ENCODE measurements at regions not wholly inside any gene's neighbourhood (a gene's known extent, or its start where the extent isn't known, plus 50 kb on each side); places are given as distances from the start of the nearest gene placed in this dataset.
"Not testable (repeated sequence)": the region's sequence is repeated elsewhere in the genome, so short reads cannot be mapped to it uniquely, and the experiment has no call there.

DNA sequence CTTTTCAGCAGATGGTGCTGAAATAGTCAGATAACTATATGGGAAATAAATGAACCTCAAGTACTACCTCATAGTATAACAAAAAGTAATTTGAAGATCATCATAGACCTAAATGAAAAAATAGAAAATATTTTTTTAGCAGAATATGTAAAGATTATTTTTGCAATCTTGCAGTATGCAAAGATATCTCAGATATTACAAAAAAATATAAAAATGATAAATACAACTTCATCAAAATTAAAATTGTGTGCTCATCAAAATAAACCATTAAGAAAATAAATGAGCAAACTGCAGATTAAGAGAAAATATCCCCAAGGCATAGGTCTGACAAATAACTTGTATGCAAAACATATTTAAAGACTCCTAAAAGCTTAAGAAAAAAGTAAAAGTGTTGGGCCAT, 83.4 kb upstream of the KCND2 start:
- DNase-seq (ENCODE audit: low spot score) = no peak

DNA sequence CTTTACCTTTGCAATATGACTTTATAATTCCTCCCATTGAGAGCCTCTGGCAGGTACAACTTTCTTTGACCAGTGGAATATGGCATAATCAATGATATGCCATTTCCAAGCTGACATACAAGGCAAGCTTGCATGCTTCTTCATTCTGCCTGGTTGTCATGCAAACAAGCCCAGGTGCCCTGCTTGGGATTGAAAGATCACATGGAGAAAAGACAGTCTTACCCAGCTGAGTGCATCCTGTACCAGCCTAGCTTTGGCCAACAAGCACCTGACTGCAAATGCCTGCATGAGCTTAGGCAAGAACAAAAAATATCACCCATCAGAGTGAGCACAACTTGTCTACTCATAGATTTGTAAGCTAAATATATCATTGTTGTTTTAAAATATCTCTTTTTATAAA, 82.9 kb upstream of the KCND2 start:
- DNase-seq (ENCODE audit: low spot score) = no peak

DNA sequence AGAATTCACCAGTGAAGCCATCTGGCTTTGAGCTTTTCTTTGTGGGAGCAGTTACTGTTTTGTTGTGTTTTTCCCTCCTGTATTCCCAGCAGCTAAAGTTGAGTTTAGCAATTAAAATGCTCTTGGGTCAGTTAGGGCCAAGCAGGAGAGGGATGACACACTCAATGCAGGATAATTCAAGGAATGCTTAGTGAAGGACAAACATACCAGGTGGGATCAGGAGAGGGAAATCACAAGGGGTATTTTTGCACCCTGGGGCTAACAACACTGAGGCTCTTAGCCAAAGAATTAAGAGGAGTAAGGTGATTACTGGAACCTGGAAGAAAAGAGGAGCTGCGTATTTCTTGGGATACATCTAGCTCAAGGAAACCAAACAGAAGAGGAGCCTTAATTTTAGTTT, 82.4 kb upstream of the KCND2 start:
- DNase-seq (ENCODE audit: low spot score) = no peak

DNA sequence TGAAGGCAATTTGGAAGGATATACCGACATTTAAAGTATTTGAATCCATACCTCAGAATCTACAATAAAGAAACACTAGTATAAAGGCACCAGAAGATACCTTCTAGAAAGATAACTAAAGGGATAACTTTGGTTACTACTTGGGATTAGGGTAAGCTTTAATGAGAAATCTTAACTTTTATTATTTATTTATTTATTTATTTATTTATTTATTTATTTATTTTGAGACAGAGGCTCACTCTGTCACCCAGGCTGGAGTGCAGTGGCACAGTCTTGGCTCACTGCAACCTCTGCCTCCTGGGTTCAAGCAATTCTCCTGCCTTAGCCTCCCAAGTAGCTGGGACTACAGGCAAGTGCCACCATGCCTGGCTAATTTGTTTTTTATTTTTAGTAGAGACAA, 81.6 kb upstream of the KCND2 start:
- not testable (repeated sequence) for DNase-seq (ENCODE audit: low spot score)

DNA sequence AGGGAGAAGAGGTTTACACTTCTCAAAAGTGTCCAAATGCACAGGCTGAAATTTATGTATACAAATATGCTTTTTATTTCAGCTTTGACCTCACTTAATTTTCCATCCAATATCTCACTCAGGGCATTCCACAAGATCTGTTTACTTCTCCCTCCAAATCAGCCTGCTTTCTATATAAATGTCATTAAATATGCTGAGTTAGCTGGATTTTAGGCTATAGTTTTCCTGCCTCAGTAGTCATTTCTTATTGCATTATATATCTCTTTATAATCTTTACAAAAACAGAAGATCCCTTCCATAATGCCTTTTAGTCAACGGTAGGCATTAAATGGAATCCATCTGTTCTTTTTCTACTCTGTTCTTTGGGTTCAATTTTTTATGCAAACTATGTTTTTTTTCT, 71.7 kb upstream of the KCND2 start:
- DNase-seq (ENCODE audit: low spot score) = no peak

DNA sequence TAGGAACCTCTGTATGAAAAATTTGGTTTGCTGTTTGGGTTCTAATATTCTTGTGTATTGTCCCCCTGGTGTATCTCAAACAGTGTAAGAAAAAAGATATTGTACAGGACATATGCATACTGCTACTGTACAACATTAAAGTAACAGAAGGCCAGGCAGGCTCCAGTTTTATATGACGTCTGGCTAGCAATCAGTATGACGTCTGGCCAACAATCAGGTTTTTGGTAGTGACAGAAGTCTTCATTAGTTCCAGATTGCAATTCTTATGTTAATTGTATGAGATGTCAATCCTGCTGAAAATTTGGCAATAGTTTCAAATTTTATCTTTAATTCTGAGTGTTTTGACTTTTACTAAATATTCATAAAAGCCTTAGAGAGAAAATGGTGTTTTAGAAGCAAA, 67.9 kb upstream of the KCND2 start:
- DNase-seq (ENCODE audit: low spot score) = no peak

DNA sequence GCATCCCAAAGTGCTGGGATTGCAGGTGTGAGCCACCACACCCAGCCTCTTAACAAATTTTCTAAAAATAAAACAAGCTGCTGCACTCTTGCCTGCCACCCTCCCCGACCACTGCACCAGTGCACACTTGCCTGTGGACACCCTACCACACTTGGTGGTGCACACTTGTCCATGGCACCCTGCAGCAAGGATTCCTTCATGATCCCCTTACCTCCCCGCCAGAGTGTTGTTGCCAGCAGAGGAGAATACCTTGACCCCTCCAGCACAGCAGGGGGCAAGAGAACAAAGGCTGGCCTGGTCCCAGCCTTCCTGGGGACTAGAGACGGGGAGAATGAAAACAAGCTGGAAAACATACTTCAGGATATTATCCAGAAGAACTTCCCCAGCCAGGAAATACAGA, 65.9 kb upstream of the KCND2 start:
- DNase-seq (ENCODE audit: low spot score) = no peak

DNA sequence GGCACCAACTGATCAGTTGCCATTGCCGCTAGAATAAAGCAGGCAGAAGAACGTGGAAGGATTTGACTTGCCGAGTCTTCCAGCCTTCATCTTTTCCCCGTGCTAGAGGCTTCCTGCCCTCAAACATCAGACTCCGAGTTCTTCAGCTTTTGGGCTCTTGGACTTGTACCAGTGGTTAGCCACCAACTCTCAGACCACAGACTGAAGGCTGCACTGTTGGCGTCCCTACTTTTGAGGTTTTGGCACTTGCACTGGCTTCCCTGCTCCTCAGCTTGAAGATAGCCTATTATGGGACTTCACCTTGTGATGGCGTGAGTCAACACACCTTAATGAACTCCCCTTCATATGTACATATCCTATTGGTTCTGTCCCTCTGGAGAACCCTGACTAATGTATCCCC, 57.3 kb upstream of the KCND2 start:
- DNase-seq (ENCODE audit: low spot score) = no peak

DNA sequence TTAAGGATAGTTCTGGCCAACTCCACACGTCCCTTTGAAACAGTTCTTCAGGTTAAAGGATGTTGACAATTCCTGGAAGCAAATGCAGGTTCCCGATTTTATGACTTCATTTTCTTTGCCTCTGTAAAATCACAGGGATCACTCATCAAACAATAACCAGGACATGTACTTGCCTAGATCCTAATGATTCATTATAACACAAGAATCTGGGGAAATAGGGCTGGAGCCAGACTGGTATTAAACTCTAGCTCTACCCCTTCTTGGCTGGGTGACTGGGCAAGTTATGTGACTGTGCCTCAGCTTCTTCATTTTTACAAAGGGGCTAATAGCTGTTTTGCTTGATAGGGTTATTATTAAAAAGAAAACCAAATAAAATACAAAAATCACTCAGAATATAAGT, 56.0 kb upstream of the KCND2 start:
- no peak for DNase-seq (ENCODE audit: low spot score)

DNA sequence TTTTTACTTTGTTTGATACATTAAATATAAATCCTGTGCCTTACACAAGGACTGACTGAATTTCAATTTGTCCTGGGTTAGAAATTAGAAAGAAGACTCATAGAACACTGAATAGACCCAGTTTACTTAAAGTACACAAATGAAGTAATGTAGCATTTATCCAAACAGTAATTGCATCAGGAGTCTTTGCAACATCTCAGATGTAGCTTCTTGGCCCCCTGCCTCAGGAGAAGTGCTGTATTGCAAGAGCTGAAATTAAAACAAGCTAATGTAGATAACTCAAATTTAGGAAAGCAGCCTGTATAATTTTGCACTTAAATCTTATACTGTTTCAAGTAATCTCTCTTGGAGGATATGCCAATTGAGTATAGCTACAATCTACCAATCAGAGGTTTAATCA, 54.3 kb upstream of the KCND2 start:
- no peak for DNase-seq (ENCODE audit: low spot score)

DNA sequence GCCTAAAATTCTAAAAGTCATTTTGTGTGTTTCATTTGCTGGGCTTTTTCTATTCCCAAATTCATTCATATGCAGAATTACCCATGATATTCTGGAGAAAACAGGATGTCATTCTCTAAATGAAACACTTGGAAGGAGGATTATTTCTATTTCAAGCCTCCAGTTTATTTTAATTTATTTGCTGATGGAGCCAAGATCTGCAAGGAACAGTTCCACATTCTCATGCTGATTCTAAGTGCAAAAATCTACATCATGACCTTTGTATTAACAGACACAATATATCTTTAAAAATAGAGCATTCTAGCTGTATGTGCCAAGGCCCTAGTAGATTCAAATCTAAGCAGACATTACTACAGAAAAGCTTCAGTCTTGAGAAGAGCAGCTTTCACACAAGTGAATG, 51.3 kb upstream of the KCND2 start:
- DNase-seq (ENCODE audit: low spot score) = no peak

Data from HuH-7.5 (cell line).